AG10803 (cell line): ENCODE measurements at regions not wholly inside any gene's neighbourhood (a gene's known extent, or its start where the extent isn't known, plus 50 kb on each side); places are given as distances from the start of the nearest gene placed in this dataset.

ENCODE experiments used
- DNase-seq: peaks from one replicate; pipeline ENCODE4 v3.0.0; 2010; ENCODE audit warnings: low read depth
- H3K4me3 ChIP-seq: 2 replicates; pipeline ENCODE4 v1.5.1; 2011; ENCODE audit warnings: mild to moderate bottlenecking, low read length, control low read depth
- TF ChIP-seq, protein P1 (sequence below): conservative IDR thresholded peaks from 2 replicates; pipeline ENCODE4 v1.5.1; 2011; ENCODE audit warnings: mild to moderate bottlenecking, low read length, control low read depth, inconsistent platforms

DNA sequence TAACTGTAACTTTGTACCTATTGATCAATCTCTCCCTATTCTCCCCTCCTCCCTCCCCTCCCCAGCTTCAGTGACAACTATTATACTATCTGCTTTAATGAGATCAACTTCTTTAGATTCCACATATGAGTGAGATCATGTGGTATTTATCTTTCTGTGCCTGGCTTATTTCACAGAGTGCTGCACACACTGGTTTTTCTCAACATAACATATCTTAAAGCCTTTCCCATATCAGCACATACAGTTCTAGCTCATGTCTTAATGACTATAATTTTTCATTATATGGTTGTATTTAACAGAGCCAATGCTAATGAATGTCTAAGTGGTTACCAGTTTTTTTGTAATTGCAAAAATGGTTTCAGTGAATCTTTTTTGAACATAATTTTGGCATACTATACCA is 340.3 kb upstream of the DDI1 start:
- TF ChIP-seq, protein P1, sequence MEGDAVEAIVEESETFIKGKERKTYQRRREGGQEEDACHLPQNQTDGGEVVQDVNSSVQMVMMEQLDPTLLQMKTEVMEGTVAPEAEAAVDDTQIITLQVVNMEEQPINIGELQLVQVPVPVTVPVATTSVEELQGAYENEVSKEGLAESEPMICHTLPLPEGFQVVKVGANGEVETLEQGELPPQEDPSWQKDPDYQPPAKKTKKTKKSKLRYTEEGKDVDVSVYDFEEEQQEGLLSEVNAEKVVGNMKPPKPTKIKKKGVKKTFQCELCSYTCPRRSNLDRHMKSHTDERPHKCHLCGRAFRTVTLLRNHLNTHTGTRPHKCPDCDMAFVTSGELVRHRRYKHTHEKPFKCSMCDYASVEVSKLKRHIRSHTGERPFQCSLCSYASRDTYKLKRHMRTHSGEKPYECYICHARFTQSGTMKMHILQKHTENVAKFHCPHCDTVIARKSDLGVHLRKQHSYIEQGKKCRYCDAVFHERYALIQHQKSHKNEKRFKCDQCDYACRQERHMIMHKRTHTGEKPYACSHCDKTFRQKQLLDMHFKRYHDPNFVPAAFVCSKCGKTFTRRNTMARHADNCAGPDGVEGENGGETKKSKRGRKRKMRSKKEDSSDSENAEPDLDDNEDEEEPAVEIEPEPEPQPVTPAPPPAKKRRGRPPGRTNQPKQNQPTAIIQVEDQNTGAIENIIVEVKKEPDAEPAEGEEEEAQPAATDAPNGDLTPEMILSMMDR, result no peak
- no peak for DNase-seq
- H3K4me3 ChIP-seq, result no peak overlapping the region

GRCh38 chr11:103699216-103699615 is 337.2 kb upstream of the DDI1 start:
- DNase-seq, result peak; percentile 87
- no peak overlapping the region for H3K4me3 ChIP-seq
- TF ChIP-seq, protein P1, result peak; percentile 36

GRCh38 chr11:103699656-103700055 is 336.8 kb upstream of the DDI1 start:
- H3K4me3 ChIP-seq, result no peak overlapping the region
- no peak for DNase-seq
- TF ChIP-seq, protein P1, result no peak

DNA sequence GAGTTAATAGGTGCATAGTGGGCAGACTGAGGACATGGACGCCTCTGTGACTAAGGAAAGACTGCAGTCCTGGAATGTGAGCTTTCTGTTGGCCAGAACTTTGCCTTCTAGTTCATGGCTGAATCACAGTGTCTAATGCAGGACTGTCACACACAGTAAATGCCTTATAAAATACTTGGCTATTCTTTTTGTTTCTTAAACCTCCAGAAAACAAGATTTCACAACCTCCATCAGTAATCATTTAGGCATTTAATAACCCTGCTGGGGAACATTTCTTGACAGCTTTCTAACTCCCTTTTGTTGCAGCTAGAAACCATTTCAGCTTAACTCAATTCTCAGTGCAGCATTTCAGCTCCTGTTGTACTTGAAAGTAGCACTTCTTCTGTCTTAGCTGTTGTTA is 335.8 kb upstream of the DDI1 start:
- DNase-seq, result peak; percentile 95
- TF ChIP-seq, protein P1, result no peak

GRCh38 chr11:103703437-103703836 is 333.0 kb upstream of the DDI1 start:
- DNase-seq, result no peak

More for the DNA sequence above, 335.8 kb upstream of the DDI1 start:
- H3K4me3 ChIP-seq, result no peak overlapping the region

GRCh38 chr11:103703954-103704353 is 332.5 kb upstream of the DDI1 start:
- TF ChIP-seq, protein P1, result no peak
- no peak for DNase-seq

More at GRCh38 chr11:103703437-103703836, 333.0 kb upstream of the DDI1 start:
- H3K4me3 ChIP-seq, result no peak overlapping the region
- TF ChIP-seq, protein P1, result no peak

GRCh38 chr11:103705642-103706041 is 330.8 kb upstream of the DDI1 start:
- no peak overlapping the region for H3K4me3 ChIP-seq
- DNase-seq, result no peak
- TF ChIP-seq, protein P1, result no peak

More at GRCh38 chr11:103703954-103704353, 332.5 kb upstream of the DDI1 start:
- no peak overlapping the region for H3K4me3 ChIP-seq
